G401.6 (cell line): ENCODE measurements at regions not wholly inside any gene's neighbourhood (a gene's known extent, or its start where the extent isn't known, plus 50 kb on each side); places are given as distances from the start of the nearest gene placed in this dataset.
"Not testable (repeated sequence)": the region's sequence is repeated elsewhere in the genome, so short reads cannot be mapped to it uniquely, and the experiment has no call there.

Experiments
- FAIRE-seq: peaks from 2 replicates; lab custom pipeline; 2012; peaks lifted over from hg19 to GRCh38; lab: Jason Lieb, UNC

- no peak for FAIRE-seq
Measured at GRCh38 chr14:82720431-82720830, 1186.8 kb upstream of the SEL1L start.

GRCh38 chr14:82720946-82721345 lies 1187.3 kb upstream of the SEL1L start:
- no peak for FAIRE-seq

GRCh38 chr14:82724316-82724715 lies 1190.7 kb upstream of the SEL1L start:
- no peak for FAIRE-seq

GRCh38 chr14:82725213-82725612 lies 1191.6 kb upstream of the SEL1L start:
- FAIRE-seq, result no peak

GRCh38 chr14:82731526-82731925 lies 1197.9 kb upstream of the SEL1L start:
- FAIRE-seq, result no peak

- FAIRE-seq, result no peak
Measured at GRCh38 chr14:82740547-82740946, 1206.9 kb upstream of the SEL1L start.

- no peak for FAIRE-seq
Measured at GRCh38 chr14:82755476-82755875, 1221.8 kb upstream of the SEL1L start.

- no peak for FAIRE-seq
Measured at GRCh38 chr14:82755923-82756322, 1222.3 kb upstream of the SEL1L start.

GRCh38 chr14:82757776-82758175 lies 1224.1 kb upstream of the SEL1L start:
- no peak for FAIRE-seq

- no peak for FAIRE-seq
Measured at GRCh38 chr14:82759656-82760055, 1226.0 kb upstream of the SEL1L start.

GRCh38 chr14:82766123-82766522 lies 1232.5 kb upstream of the SEL1L start:
- no peak for FAIRE-seq

- no peak for FAIRE-seq
Measured at GRCh38 chr14:82766996-82767395, 1233.3 kb upstream of the SEL1L start.

- no peak for FAIRE-seq
Measured at GRCh38 chr14:82776958-82777357, 1243.3 kb upstream of the SEL1L start.

GRCh38 chr14:82778008-82778590 lies 1244.4 kb upstream of the SEL1L start:
- no peak for FAIRE-seq

- FAIRE-seq, result no peak
Measured at GRCh38 chr14:82778601-82779000, 1244.9 kb upstream of the SEL1L start.

GRCh38 chr14:82779301-82779700 lies 1245.6 kb upstream of the SEL1L start:
- no peak for FAIRE-seq

- FAIRE-seq, result no peak
Measured at GRCh38 chr14:82785756-82786482, 1252.3 kb upstream of the SEL1L start.

- no peak for FAIRE-seq
Measured at GRCh38 chr14:82786483-82786880, 1252.8 kb upstream of the SEL1L start.

- no peak for FAIRE-seq
Measured at GRCh38 chr14:82796086-82796485, 1262.4 kb upstream of the SEL1L start.

- FAIRE-seq, result no peak
Measured at GRCh38 chr14:82798276-82798675, 1264.6 kb upstream of the SEL1L start.

- no peak for FAIRE-seq
Measured at GRCh38 chr14:82805892-82806825, 1272.5 kb upstream of the SEL1L start.

- FAIRE-seq, result no peak
Measured at GRCh38 chr14:82811246-82811645, 1277.6 kb upstream of the SEL1L start.

GRCh38 chr14:82814339-82814738 lies 1280.7 kb upstream of the SEL1L start:
- not testable (repeated sequence) for FAIRE-seq
